Endothelial cell of umbilical vein (primary cell): ENCODE measurements at regions not wholly inside any gene's neighbourhood (a gene's known extent, or its start where the extent isn't known, plus 50 kb on each side); places are given as distances from the start of the nearest gene placed in this dataset.

Source experiments
- BruUV-seq: library from RNA; stranded (reverse); fragments of 400-500 nt; replicated peaks from 2 replicates; lab custom pipeline; 2021; lab: Mats Ljungman, UMichigan
- CTCF ChIA-PET: fragments of 300-600, 350-600 bp; sonication (Branson Sonifier 250); formaldehyde crosslinking; loops from one replicate; lab custom pipeline; 2021; ENCODE audit warnings: antibody characterized with exemption, inconsistent platforms; lab: Charles Lee
- POLR2A ChIA-PET: fragments of 300-600, 350-600 bp; sonication (Branson Sonifier 250); formaldehyde crosslinking; loops from one replicate; lab custom pipeline; 2021; ENCODE audit warnings: antibody characterized with exemption, inconsistent platforms; lab: Charles Lee
- DNase-seq: peaks from one replicate; pipeline ENCODE4 v3.0.0-alpha.2; 2011; ENCODE audit warnings: low read depth, low spot score
- FAIRE-seq: peaks from 2 replicates; lab custom pipeline; 2011; peaks lifted over from hg19 to GRCh38; lab: Jason Lieb, UNC
- H2AFZ ChIP-seq: 2 replicates; pipeline ENCODE4 v1.6.0; 2012; ENCODE audit warnings: low read depth, low read length, control low read depth, inconsistent platforms
- H3K27ac ChIP-seq: 2 replicates; pipeline ENCODE4 v1.5.1; 2011; ENCODE audit warnings: low read depth, mild to moderate bottlenecking, control low read depth, low read length, moderate library complexity; ENCODE audit not compliant: insufficient read depth
- H3K27me3 ChIP-seq, 2 experiments: 2 replicates each; pipeline versions ENCODE4 v1.6.0 to v1.6.1; 2011; ENCODE audit warnings: low read length in 2 of 2, mixed read lengths in 1 of 2; ENCODE audit not compliant: control insufficient read depth in 2 of 2, insufficient read depth in 2 of 2
- H3K36me3 ChIP-seq, 2 experiments: 2 replicates in 1 of 2; 3 replicates in 1 of 2; pipeline ENCODE4 v1.5.1; 2011; ENCODE audit warnings: low read length in 2 of 2, mild to moderate bottlenecking in 1 of 2, moderate library complexity in 1 of 2; ENCODE audit not compliant: control insufficient read depth in 2 of 2, insufficient read depth in 2 of 2; ENCODE audit errors: extremely low read depth in 1 of 2
- H3K4me1 ChIP-seq: 3 replicates; pipeline ENCODE4 v1.5.1; 2011; ENCODE audit warnings: mild to moderate bottlenecking, low read length; ENCODE audit not compliant: control insufficient read depth, insufficient read depth; ENCODE audit errors: extremely low read depth
- H3K4me2 ChIP-seq: 2 replicates; pipeline ENCODE4 v1.6.1; 2011; ENCODE audit warnings: low read length, control low read depth, mixed read lengths; ENCODE audit not compliant: insufficient read depth
- H3K4me3 ChIP-seq, 3 experiments: fragments of 200-600 bp in 1 of 3; sonication (generic), shearing (Covaris generic) in 1 of 3; replicated peaks in 1 of 3; 2 replicates each; pipeline ENCODE4 v1.5.1; 2011 to 2016; ENCODE audit warnings: control low read depth in 3 of 3, low read length in 3 of 3, mild to moderate bottlenecking in 2 of 3, inconsistent platforms in 1 of 3, low read depth in 1 of 3, moderate library complexity in 1 of 3; ENCODE audit not compliant: insufficient read depth in 1 of 3
- H3K79me2 ChIP-seq: 2 replicates; pipeline ENCODE4 v1.6.0; 2012; ENCODE audit warnings: low read length, inconsistent platforms; ENCODE audit not compliant: control insufficient read depth, insufficient read depth
- H3K9ac ChIP-seq: replicated peaks from 2 replicates; pipeline ENCODE3; 2011; ENCODE audit warnings: low read length, control low read depth; ENCODE audit not compliant: insufficient read depth; ENCODE audit errors: extremely low read depth
- H3K9me1 ChIP-seq: replicated peaks from 3 replicates; pipeline ENCODE4 v1.6.0; 2011; ENCODE audit warnings: mild to moderate bottlenecking, low read length; ENCODE audit not compliant: control insufficient read depth, insufficient read depth; ENCODE audit errors: extremely low read depth
- H3K9me3 ChIP-seq: replicated peaks from 2 replicates; pipeline ENCODE4 v1.5.1; 2012; ENCODE audit warnings: low read length, inconsistent platforms; ENCODE audit not compliant: control insufficient read depth, insufficient read depth
- H4K20me1 ChIP-seq: replicated peaks from 2 replicates; pipeline ENCODE3; 2011; ENCODE audit warnings: mild to moderate bottlenecking, low read length; ENCODE audit not compliant: control insufficient read depth, insufficient read depth; ENCODE audit errors: extremely low read depth
- EZH2 ChIP-seq: IDR thresholded peaks from 2 replicates; pipeline ENCODE4 v1.6.1; 2012; ENCODE audit warnings: borderline replicate concordance, low read depth, mild to moderate bottlenecking, moderate library complexity, low read length, inconsistent platforms; ENCODE audit not compliant: severe bottlenecking
- FOS ChIP-seq: IDR thresholded peaks from 2 replicates; pipeline ENCODE4 v1.6.1; 2011; ENCODE audit warnings: mild to moderate bottlenecking, low read length, moderate library complexity, borderline replicate concordance; ENCODE audit not compliant: insufficient read depth
- GATA2 ChIP-seq: IDR thresholded peaks from 2 replicates; pipeline ENCODE4 v1.7.0; 2011; ENCODE audit warnings: low read depth, mild to moderate bottlenecking, moderate library complexity, mixed read lengths, low read length; ENCODE audit not compliant: insufficient read length, insufficient read depth
- JUN ChIP-seq: IDR thresholded peaks from 2 replicates; pipeline ENCODE4 v1.6.1; 2011; ENCODE audit warnings: borderline replicate concordance, low read depth; ENCODE audit not compliant: insufficient read length, insufficient read depth
- MYC ChIP-seq: IDR thresholded peaks from one replicate; pipeline ENCODE4 v1.6.1; 2011; ENCODE audit warnings: mild to moderate bottlenecking, low read depth, low read length
- POLR2A ChIP-seq: IDR thresholded peaks from 2 replicates; pipeline ENCODE4 v1.6.1; 2012; ENCODE audit warnings: low read depth, mild to moderate bottlenecking, control low read depth, low read length
- POLR2AphosphoS5 ChIP-seq: IDR thresholded peaks from 2 replicates; pipeline ENCODE4 v1.6.1; 2012; ENCODE audit warnings: low read depth, mild to moderate bottlenecking, control low read depth, low read length, moderate library complexity; ENCODE audit not compliant: insufficient read depth
- dilution Hi-C: fragments of 300-500 bp; cut with MboI; formaldehyde crosslinking; loops from one replicate; pipeline ENCODE4 v1.15.0; 2019; ENCODE audit warnings: low sequenced_read_pairs; ENCODE audit not compliant: extremely low pct_ligation_motif_present
- intact Hi-C: fragments of 100-400 bp; cut with micrococcal nuclease; formaldehyde crosslinking; loops from one replicate; pipeline ENCODE4 v1.10.0; 2022
- TF ChIP-seq, protein P1 (sequence below), 2 donors: IDR thresholded peaks; 1 replicate in 1 of 2; 2 replicates in 1 of 2; pipeline ENCODE4 v1.5.1; 2011; ENCODE audit warnings: low read length in 2 of 2, mild to moderate bottlenecking in 2 of 2, moderate library complexity in 2 of 2, control low read depth in 1 of 2, inconsistent platforms in 1 of 2, low read depth in 1 of 2; ENCODE audit not compliant: insufficient read depth in 1 of 2; ENCODE audit errors: extremely low read depth in 1 of 2
- TF ChIP-seq, protein P2 (sequence below): IDR thresholded peaks from 2 replicates; pipeline ENCODE4 v1.6.1; 2011; ENCODE audit not compliant: insufficient read depth, insufficient read length

DNA sequence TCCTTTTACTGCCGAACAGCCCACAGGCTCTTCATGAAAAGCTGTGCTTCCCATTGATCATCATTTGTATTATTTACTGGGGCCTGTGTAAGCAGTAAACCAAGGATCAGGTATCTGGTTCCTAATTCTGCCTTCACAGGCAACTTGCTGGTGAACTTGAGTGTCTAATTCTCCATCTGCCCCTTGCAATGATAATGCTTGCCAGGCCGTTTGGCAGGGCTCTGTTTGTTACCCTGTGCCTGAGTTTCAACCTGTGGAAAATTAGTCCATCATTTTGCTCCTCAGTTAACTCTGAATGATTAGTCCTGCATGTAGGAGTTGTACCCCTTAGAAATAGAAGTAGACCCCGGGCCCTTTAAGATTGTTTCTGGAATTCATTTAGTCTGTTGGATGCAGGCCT, 298.4 kb upstream of the CADM1 start:
- dilution Hi-C loops (no loop called here), intact Hi-C loops (no loop called here)
- H3K9me3 ChIP-seq: peaks cover 5% of the 10 kb centered on the region
- no peaks in the 10 kb centered on the region for H3K9me1 ChIP-seq
- H3K27ac ChIP-seq: no peak overlapping the region
- no peaks in the 10 kb centered on the region for H3K4me1 ChIP-seq
- DNase-seq (no peak), FAIRE-seq (no peak)
- H3K9ac ChIP-seq: no peak overlapping the region
- H3K4me3 ChIP-seq: no peak overlapping the region
- no peaks in the 10 kb centered on the region for H3K36me3 ChIP-seq
- ChIA-PET CTCF (no interaction called here), POLR2A (no interaction called here)
- no peaks in the 10 kb centered on the region for H3K27me3 ChIP-seq
- no TSS peak for BruUV-seq
- TF ChIP-seq GATA2: no peak
- no peak for TF ChIP-seq JUN
- TF ChIP-seq MYC: no peak
- no peak for TF ChIP-seq POLR2A
- no peak for TF ChIP-seq EZH2
- TF ChIP-seq FOS: no peak
- TF ChIP-seq, protein P1, sequence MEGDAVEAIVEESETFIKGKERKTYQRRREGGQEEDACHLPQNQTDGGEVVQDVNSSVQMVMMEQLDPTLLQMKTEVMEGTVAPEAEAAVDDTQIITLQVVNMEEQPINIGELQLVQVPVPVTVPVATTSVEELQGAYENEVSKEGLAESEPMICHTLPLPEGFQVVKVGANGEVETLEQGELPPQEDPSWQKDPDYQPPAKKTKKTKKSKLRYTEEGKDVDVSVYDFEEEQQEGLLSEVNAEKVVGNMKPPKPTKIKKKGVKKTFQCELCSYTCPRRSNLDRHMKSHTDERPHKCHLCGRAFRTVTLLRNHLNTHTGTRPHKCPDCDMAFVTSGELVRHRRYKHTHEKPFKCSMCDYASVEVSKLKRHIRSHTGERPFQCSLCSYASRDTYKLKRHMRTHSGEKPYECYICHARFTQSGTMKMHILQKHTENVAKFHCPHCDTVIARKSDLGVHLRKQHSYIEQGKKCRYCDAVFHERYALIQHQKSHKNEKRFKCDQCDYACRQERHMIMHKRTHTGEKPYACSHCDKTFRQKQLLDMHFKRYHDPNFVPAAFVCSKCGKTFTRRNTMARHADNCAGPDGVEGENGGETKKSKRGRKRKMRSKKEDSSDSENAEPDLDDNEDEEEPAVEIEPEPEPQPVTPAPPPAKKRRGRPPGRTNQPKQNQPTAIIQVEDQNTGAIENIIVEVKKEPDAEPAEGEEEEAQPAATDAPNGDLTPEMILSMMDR (IDR thresholded peaks at IDR 0.05; ENCODE audit: extremely low read depth in 1 of 2, insufficient read depth in 1 of 2, low read depth in 1 of 2, low read length in 2 of 2): no peak
- TF ChIP-seq, protein P2, sequence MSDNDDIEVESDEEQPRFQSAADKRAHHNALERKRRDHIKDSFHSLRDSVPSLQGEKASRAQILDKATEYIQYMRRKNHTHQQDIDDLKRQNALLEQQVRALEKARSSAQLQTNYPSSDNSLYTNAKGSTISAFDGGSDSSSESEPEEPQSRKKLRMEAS: no peak
- no peak for TF ChIP-seq POLR2AphosphoS5
- no peak overlapping the region for H3K4me2 ChIP-seq
- H3K79me2 ChIP-seq: no peaks in the 10 kb centered on the region
- no peaks in the 10 kb centered on the region for H4K20me1 ChIP-seq
- H2AFZ ChIP-seq: no peak overlapping the region
